ENCODE measurements at regions not wholly inside any gene's neighbourhood (a gene's known extent, or its start where the extent isn't known, plus 50 kb on each side); places are given as distances from the start of the nearest gene placed in this dataset.

GRCh38 chr12:91590966-91591638 lies 408.5 kb upstream of the DCN start:
- H3K4me2 ChIP-seq (ENCODE audit: low read length) = no peak overlapping the region
- no peak for DNase-seq (ENCODE audit: low spot score)
- intact Hi-C loops (cut with micrococcal nuclease; ENCODE audit: unreplicated experiment) = no loop called here
- BruUV-seq (replicated peaks) = no TSS peak
- no peaks in the 10 kb centered on the region for H3K9me2 ChIP-seq (ENCODE audit: insufficient read depth, low read length)
- TF ChIP-seq CTCF (conservative IDR thresholded peaks at IDR 0.05; ENCODE audit: low read length) (no peak), EZH2phosphoT487 (IDR thresholded peaks at IDR 0.05; ENCODE audit: borderline replicate concordance, low read depth, low read length) (no peak)
- no peaks in the 10 kb centered on the region for H4K20me1 ChIP-seq (ENCODE audit: insufficient read depth, low read length)
- H3K27ac ChIP-seq (ENCODE audit: low read depth, low read length, poor library complexity, severe bottlenecking) = no peak overlapping the region
- POLR2A ChIA-PET = interaction anchor here (0.7 to 0.9 kb wide), 2 partner anchors 29 to 167 kb away, joined by 3 read pairs; no protein-coding TSS in a partner anchor
- H3K4me3 ChIP-seq (ENCODE audit: low read depth, low read length, poor library complexity, severe bottlenecking) = no peak overlapping the region
- no peak overlapping the region for H2AFZ ChIP-seq (ENCODE audit: low read length)
- no peaks in the 10 kb centered on the region for H3K79me2 ChIP-seq (ENCODE audit: insufficient read depth, low read depth, low read length)
- no peaks in the 10 kb centered on the region for H3K4me1 ChIP-seq (ENCODE audit: insufficient read depth, low read length, poor library complexity, severe bottlenecking)
- CTCF ChIA-PET (ENCODE audit: unreplicated experiment) = no interaction called here
- H3K9me3 ChIP-seq (ENCODE audit: low read length) = no peaks in the 10 kb centered on the region
- no peaks in the 10 kb centered on the region for H3K36me3 ChIP-seq (ENCODE audit: insufficient read depth, low read length)

- Histone ChIP-seq H2AFZ (ENCODE audit: low read length) (no peak overlapping the region), H3K9me3 (ENCODE audit: low read length) (no peaks in the 10 kb centered on the region), H3K27ac (ENCODE audit: low read depth, low read length, poor library complexity, severe bottlenecking) (no peak overlapping the region), H3K9me2 (ENCODE audit: insufficient read depth, low read length) (no peaks in the 10 kb centered on the region), H3K4me1 (ENCODE audit: insufficient read depth, low read length, poor library complexity, severe bottlenecking) (no peaks in the 10 kb centered on the region), H4K20me1 (ENCODE audit: insufficient read depth, low read length) (no peaks in the 10 kb centered on the region), H3K4me2 (ENCODE audit: low read length) (no peak overlapping the region), H3K4me3 (ENCODE audit: low read depth, low read length, poor library complexity, severe bottlenecking) (no peak overlapping the region), H3K36me3 (ENCODE audit: insufficient read depth, low read length) (no peaks in the 10 kb centered on the region), H3K79me2 (ENCODE audit: insufficient read depth, low read depth, low read length) (no peaks in the 10 kb centered on the region)
- ChIA-PET CTCF (ENCODE audit: unreplicated experiment) (no interaction called here), POLR2A (no interaction called here)
- DNase-seq (ENCODE audit: low spot score) = no peak
- intact Hi-C loops (cut with micrococcal nuclease; ENCODE audit: unreplicated experiment) = no loop called here
- TF ChIP-seq EZH2phosphoT487 (IDR thresholded peaks at IDR 0.05; ENCODE audit: borderline replicate concordance, low read depth, low read length) (no peak), CTCF (conservative IDR thresholded peaks at IDR 0.05; ENCODE audit: low read length) (no peak)
- no TSS peak for BruUV-seq (replicated peaks)
These were observed 406.3 kb upstream of the DCN start for GRCh38 chr12:91588874-91589454.

GRCh38 chr12:91586015-91586414 lies 403.4 kb upstream of the DCN start:
- Histone ChIP-seq H3K9me2 (ENCODE audit: insufficient read depth, low read length) (no peaks in the 10 kb centered on the region), H3K4me3 (ENCODE audit: low read depth, low read length, poor library complexity, severe bottlenecking) (no peak overlapping the region), H3K36me3 (ENCODE audit: insufficient read depth, low read length) (no peaks in the 10 kb centered on the region), H3K27ac (ENCODE audit: low read depth, low read length, poor library complexity, severe bottlenecking) (no peak overlapping the region), H2AFZ (ENCODE audit: low read length) (no peak overlapping the region), H4K20me1 (ENCODE audit: insufficient read depth, low read length) (no peaks in the 10 kb centered on the region), H3K9me3 (ENCODE audit: low read length) (no peaks in the 10 kb centered on the region), H3K79me2 (ENCODE audit: insufficient read depth, low read depth, low read length) (no peaks in the 10 kb centered on the region), H3K4me1 (ENCODE audit: insufficient read depth, low read length, poor library complexity, severe bottlenecking) (no peaks in the 10 kb centered on the region), H3K4me2 (ENCODE audit: low read length) (no peak overlapping the region)
- ChIA-PET CTCF (ENCODE audit: unreplicated experiment) (no interaction called here), POLR2A (interaction anchor here (0.8 kb wide), 1 partner anchor 8 kb away, joined by 4 read pairs; no protein-coding TSS in a partner anchor)
- DNase-seq (ENCODE audit: low spot score) = no peak
- TF ChIP-seq CTCF (conservative IDR thresholded peaks at IDR 0.05; ENCODE audit: low read length) (no peak), EZH2phosphoT487 (IDR thresholded peaks at IDR 0.05; ENCODE audit: borderline replicate concordance, low read depth, low read length) (no peak)
- intact Hi-C loops (cut with micrococcal nuclease; ENCODE audit: unreplicated experiment) = no loop called here
- no TSS peak for BruUV-seq (replicated peaks)
